Lower lobe of right lung (tissue), 2 donors: ENCODE measurements at regions not wholly inside any gene's neighbourhood (a gene's known extent, or its start where the extent isn't known, plus 50 kb on each side); places are given as distances from the start of the nearest gene placed in this dataset.

ENCODE experiments used
- ATAC-seq, 2 donors: fragments of 200-7000 bp; cut with Tn5 transposase; one replicate each; pipeline ENCODE4 v1.9.1; 2020 to 2022; ENCODE audit warnings: mild to moderate bottlenecking in 2 of 2, moderate library complexity in 2 of 2
- DNase-seq: peaks from one replicate; pipeline ENCODE4 v3.0.0-alpha.2; 2020
- H3K27ac ChIP-seq: fragments of 200-600 bp; one replicate; pipeline ENCODE4 v1.8.0; 2022
- H3K27me3 ChIP-seq: fragments of 200-600 bp; one replicate; pipeline ENCODE4 v1.8.0; 2022; ENCODE audit warnings: low read depth
- H3K36me3 ChIP-seq: fragments of 200-600 bp; one replicate; pipeline ENCODE4 v1.8.0; 2022; ENCODE audit warnings: mild to moderate bottlenecking
- H3K4me1 ChIP-seq: fragments of 200-600 bp; one replicate; pipeline ENCODE4 v1.8.0; 2022
- H3K4me3 ChIP-seq: fragments of 200-600 bp; one replicate; pipeline ENCODE4 v1.8.0; 2022; ENCODE audit warnings: mild to moderate bottlenecking
- H3K9me3 ChIP-seq: fragments of 200-600 bp; one replicate; pipeline ENCODE4 v1.8.0; 2022
- CTCF ChIP-seq: fragments of 200-600 bp; IDR thresholded peaks from one replicate; pipeline ENCODE4 v1.8.0; 2022; ENCODE audit warnings: antibody characterized with exemption, mild to moderate bottlenecking
- intact Hi-C: fragments of 100-400 bp; cut with DNase I; formaldehyde crosslinking; loops from one replicate; pipeline ENCODE4 v1.11.0; 2022
- donor health status: DM: no; HTN: yes; CAD: no; lungs with severe emphysema.

GRCh38 chr5:116763987-116764866 lies 189.6 kb upstream of the SEMA6A start:
- TF ChIP-seq CTCF = no peak
- H3K27me3 ChIP-seq = no peaks in the 10 kb centered on the region
- no peaks in the 10 kb centered on the region for H3K4me1 ChIP-seq
- no peaks in the 10 kb centered on the region for H3K36me3 ChIP-seq
- DNase-seq = no peak
- ATAC-seq = no peak
- H3K9me3 ChIP-seq = no peaks in the 10 kb centered on the region
- H3K4me3 ChIP-seq = no peak overlapping the region
- no peak overlapping the region for H3K27ac ChIP-seq
- intact Hi-C loops = no loop called here

- no peak overlapping the region for H3K27ac ChIP-seq
Observed at GRCh38 chr5:116759860-116760640, 185.4 kb upstream of the SEMA6A start.

GRCh38 chr5:116757326-116757725 lies 182.7 kb upstream of the SEMA6A start:
- Histone ChIP-seq H3K9me3 (no peaks in the 10 kb centered on the region), H3K4me1 (no peaks in the 10 kb centered on the region), H3K36me3 (no peaks in the 10 kb centered on the region), H3K27me3 (no peaks in the 10 kb centered on the region), H3K4me3 (no peak overlapping the region), H3K27ac (no peak overlapping the region)
- no peak for TF ChIP-seq CTCF
- no peak for ATAC-seq
- no peak for DNase-seq
- intact Hi-C loops = no loop called here

More at GRCh38 chr5:116759860-116760640, 185.4 kb upstream of the SEMA6A start:
- intact Hi-C loops = no loop called here
- H3K4me3 ChIP-seq = no peak overlapping the region
- no peaks in the 10 kb centered on the region for H3K4me1 ChIP-seq
- H3K9me3 ChIP-seq = no peaks in the 10 kb centered on the region
- DNase-seq (no peak), ATAC-seq (no peak)
- no peaks in the 10 kb centered on the region for H3K27me3 ChIP-seq
- TF ChIP-seq CTCF = no peak
- no peaks in the 10 kb centered on the region for H3K36me3 ChIP-seq

- Histone ChIP-seq H3K36me3 (no peaks in the 10 kb centered on the region), H3K4me1 (no peaks in the 10 kb centered on the region), H3K9me3 (no peaks in the 10 kb centered on the region), H3K4me3 (no peak overlapping the region), H3K27me3 (no peaks in the 10 kb centered on the region), H3K27ac (no peak overlapping the region)
- DNase-seq (no peak), ATAC-seq (no peak)
- intact Hi-C loops = no loop called here
- no peak for TF ChIP-seq CTCF
Observed at GRCh38 chr5:116756531-116756930, 181.9 kb upstream of the SEMA6A start.

GRCh38 chr5:116754556-116754955 lies 179.9 kb upstream of the SEMA6A start:
- Histone ChIP-seq H3K4me1 (no peaks in the 10 kb centered on the region), H3K27me3 (no peaks in the 10 kb centered on the region), H3K27ac (no peak overlapping the region), H3K4me3 (no peak overlapping the region), H3K36me3 (no peaks in the 10 kb centered on the region), H3K9me3 (no peaks in the 10 kb centered on the region)
- intact Hi-C loops = no loop called here
- no peak for TF ChIP-seq CTCF
- DNase-seq = no peak
- no peak for ATAC-seq
